WTC11 (cell line): ENCODE measurements at regions not wholly inside any gene's neighbourhood (a gene's known extent, or its start where the extent isn't known, plus 50 kb on each side); places are given as distances from the start of the nearest gene placed in this dataset.

Experiments used
- ATAC-seq: fragments of 200-7000 bp; cut with Tn5 transposase; 2 replicates; pipeline ENCODE4 v1.10.0; 2021; ENCODE audit warnings: mild to moderate bottlenecking, moderate library complexity
- CTCF ChIA-PET: fragments of 300-600 bp; sonication (Branson Sonifier 250); formaldehyde crosslinking; loops from one replicate; lab custom pipeline; 2021; ENCODE audit warnings: antibody characterized with exemption; lab: Charles Lee
- POLR2A ChIA-PET: fragments of 350-600 bp; sonication (Branson Sonifier 250); formaldehyde crosslinking; loops from one replicate; lab custom pipeline; 2021; ENCODE audit warnings: antibody characterized with exemption; lab: Charles Lee
- DNase-seq: peaks from one replicate; pipeline ENCODE4 v3.0.0; 2021; ENCODE audit warnings: low spot score
- H3K27ac Mint-ChIP-seq: 2 replicates; pipeline ENCODE4 v1.8.0; 2021; ENCODE audit warnings: mixed read lengths
- H3K27me3 Mint-ChIP-seq: 2 replicates; pipeline ENCODE4 v1.8.0; 2021; ENCODE audit warnings: low read depth, mild to moderate bottlenecking, moderate library complexity, mixed read lengths
- H3K36me3 Mint-ChIP-seq: 2 replicates; pipeline ENCODE4 v1.8.0; 2021; ENCODE audit warnings: mixed read lengths
- H3K4me1 Mint-ChIP-seq: 2 replicates; pipeline ENCODE4 v1.8.0; 2022; ENCODE audit warnings: mixed read lengths
- H3K4me3 Mint-ChIP-seq: 2 replicates; pipeline ENCODE4 v1.8.0; 2021; ENCODE audit warnings: mild to moderate bottlenecking, moderate library complexity, mixed read lengths
- H3K9me3 Mint-ChIP-seq: 2 replicates; pipeline ENCODE4 v1.8.0; 2021; ENCODE audit warnings: mixed read lengths
- ATF2 ChIP-seq: sonication (generic); formaldehyde crosslinking; IDR thresholded peaks from 2 replicates; pipeline ENCODE4 v1.8.1; 2022; ENCODE audit warnings: low read depth, missing genetic modification reagents, borderline replicate concordance
- ATF6 ChIP-seq: sonication (generic); formaldehyde crosslinking; IDR thresholded peaks from 2 replicates; pipeline ENCODE4 v1.8.1; 2023; ENCODE audit warnings: mild to moderate bottlenecking, missing genetic modification reagents
- CREB1 ChIP-seq: sonication (generic); formaldehyde crosslinking; IDR thresholded peaks from 2 replicates; pipeline ENCODE4 v1.8.0; 2023; ENCODE audit warnings: mild to moderate bottlenecking, missing genetic modification reagents
- FOXP4 ChIP-seq: sonication (generic); formaldehyde crosslinking; IDR thresholded peaks from 2 replicates; pipeline ENCODE4 v1.8.0; 2022; ENCODE audit warnings: mild to moderate bottlenecking, missing genetic modification reagents
- GABPB1 ChIP-seq: sonication (generic); formaldehyde crosslinking; IDR thresholded peaks from 2 replicates; pipeline ENCODE4 v1.8.1; 2023; ENCODE audit warnings: mild to moderate bottlenecking, missing genetic modification reagents
- MAX ChIP-seq: sonication (generic); formaldehyde crosslinking; IDR thresholded peaks from 2 replicates; pipeline ENCODE4 v1.8.0; 2022; ENCODE audit warnings: mild to moderate bottlenecking, missing genetic modification reagents
- MXD4 ChIP-seq: fragments of 250-450 bp; sonication (Bioruptor Pico); IDR thresholded peaks from 2 replicates; pipeline ENCODE4 v1.8.0; 2021; ENCODE audit warnings: mild to moderate bottlenecking, moderate library complexity, borderline replicate concordance
- MYBL2 ChIP-seq: sonication (generic); formaldehyde crosslinking; IDR thresholded peaks from 2 replicates; pipeline ENCODE4 v1.8.1; 2023; ENCODE audit warnings: mild to moderate bottlenecking, moderate library complexity, missing genetic modification reagents
- NFATC4 ChIP-seq: fragments of 250-450 bp; sonication (Bioruptor Pico); IDR thresholded peaks from 2 replicates; pipeline ENCODE4 v1.9.0; 2021; ENCODE audit warnings: mild to moderate bottlenecking
- NR1H2 ChIP-seq: sonication (generic); formaldehyde crosslinking; IDR thresholded peaks from 2 replicates; pipeline ENCODE4 v1.9.0; 2021; ENCODE audit warnings: mild to moderate bottlenecking, moderate library complexity, missing genetic modification reagents
- NR3C1 ChIP-seq: sonication (generic); formaldehyde crosslinking; conservative IDR thresholded peaks from 2 replicates; pipeline ENCODE4 v1.8.1; 2023; ENCODE audit warnings: low read depth, mild to moderate bottlenecking, missing genetic modification reagents
- RELA ChIP-seq: sonication (generic); formaldehyde crosslinking; IDR thresholded peaks from 2 replicates; pipeline ENCODE4 v1.8.1; 2022; ENCODE audit warnings: missing genetic modification reagents, mild to moderate bottlenecking, borderline replicate concordance
- RORB ChIP-seq: fragments of 250-450 bp; sonication (Bioruptor Pico); IDR thresholded peaks from 2 replicates; pipeline ENCODE4 v1.9.0; 2021; ENCODE audit warnings: mild to moderate bottlenecking
- SMAD4 ChIP-seq: sonication (generic); formaldehyde crosslinking; IDR thresholded peaks from 2 replicates; pipeline ENCODE4 v1.8.0; 2022; ENCODE audit warnings: mild to moderate bottlenecking, missing genetic modification reagents
- SOX15 ChIP-seq: fragments of 250-450 bp; sonication (Bioruptor Pico); IDR thresholded peaks from 2 replicates; pipeline ENCODE4 v1.9.0; 2021; ENCODE audit warnings: mild to moderate bottlenecking
- STAT6 ChIP-seq: sonication (generic); formaldehyde crosslinking; conservative IDR thresholded peaks from 2 replicates; pipeline ENCODE4 v1.8.1; 2023; ENCODE audit warnings: mild to moderate bottlenecking, low read depth, missing genetic modification reagents, moderate library complexity
- TEAD4 ChIP-seq: sonication (generic); formaldehyde crosslinking; IDR thresholded peaks from 2 replicates; pipeline ENCODE4 v1.8.0; 2022; ENCODE audit warnings: mild to moderate bottlenecking, missing genetic modification reagents
- USF1 ChIP-seq: sonication (generic); formaldehyde crosslinking; IDR thresholded peaks from 2 replicates; pipeline ENCODE4 v1.8.0; 2022; ENCODE audit warnings: mild to moderate bottlenecking, missing genetic modification reagents
- ZNF138 ChIP-seq: sonication (generic); formaldehyde crosslinking; conservative IDR thresholded peaks from 2 replicates; pipeline ENCODE4 v1.8.1; 2022; ENCODE audit warnings: mild to moderate bottlenecking, moderate library complexity, missing genetic modification reagents
- ZNF263 ChIP-seq: sonication (generic); formaldehyde crosslinking; IDR thresholded peaks from 2 replicates; pipeline ENCODE4 v1.8.1; 2022; ENCODE audit warnings: low read depth, mild to moderate bottlenecking, moderate library complexity, missing genetic modification reagents
- ZNF317 ChIP-seq: sonication (generic); formaldehyde crosslinking; IDR thresholded peaks from 2 replicates; pipeline ENCODE4 v1.8.1; 2023; ENCODE audit warnings: low read depth, mild to moderate bottlenecking, moderate library complexity, missing genetic modification reagents, borderline replicate concordance
- ZNF416 ChIP-seq: fragments of 250-450 bp; sonication (Bioruptor Pico); IDR thresholded peaks from 2 replicates; pipeline ENCODE4 v1.9.0; 2021; ENCODE audit warnings: mild to moderate bottlenecking, inconsistent platforms
- ZNF423 ChIP-seq: fragments of 250-450 bp; sonication (Bioruptor Pico); IDR thresholded peaks from 2 replicates; pipeline ENCODE4 v2.1.2; 2022; ENCODE audit warnings: mild to moderate bottlenecking, moderate library complexity

GRCh38 chr4:132564920-132565319 is 584.2 kb upstream of the PCDH10 start:
- Mint-ChIP-seq H3K4me3 (no peak overlapping the region), H3K27ac (peak overlapping the region; percentile 51; the same call in 1 of the 2 replicates), H3K27me3 (no peaks in the 10 kb centered on the region), H3K4me1 (0 out of 2 replicates have a peak, but pooled peaks cover 3% of the 10 kb centered on the region), H3K36me3 (peaks cover 5% of the 10 kb centered on the region), H3K9me3 (peaks cover 10% of the 10 kb centered on the region)
- ATAC-seq (peak; percentile 84), DNase-seq (no peak)
- no peak for TF ChIP-seq STAT6
- no peak for TF ChIP-seq TEAD4
- no peak for TF ChIP-seq GABPB1 (CRISPR knock-in tag)
- TF ChIP-seq SOX15: no peak
- no peak for TF ChIP-seq CREB1 (CRISPR knock-in tag)
- TF ChIP-seq ZNF317 (CRISPR knock-in tag): no peak
- TF ChIP-seq NR3C1: no peak
- no peak for TF ChIP-seq MAX (CRISPR knock-in tag)
- no peak for TF ChIP-seq RELA (CRISPR knock-in tag)
- no peak for TF ChIP-seq USF1 (CRISPR knock-in tag)
- no peak for TF ChIP-seq ATF2 (CRISPR knock-in tag)
- TF ChIP-seq ZNF263 (CRISPR knock-in tag): no peak
- TF ChIP-seq NR1H2 (CRISPR knock-in tag): no peak
- TF ChIP-seq MYBL2: no peak
- no peak for TF ChIP-seq ZNF423 (CRISPR knock-in tag)
- TF ChIP-seq ZNF416 (CRISPR knock-in tag): no peak
- no peak for TF ChIP-seq ATF6 (CRISPR knock-in tag)
- no peak for TF ChIP-seq SMAD4
- ChIA-PET POLR2A (no interaction called here), CTCF (no interaction called here)

GRCh38 chr4:132565542-132565941 is 583.6 kb upstream of the PCDH10 start:
- no peak overlapping the region for H3K27ac Mint-ChIP-seq
- H3K36me3 Mint-ChIP-seq: peaks cover 5% of the 10 kb centered on the region
- no peaks in the 10 kb centered on the region for H3K27me3 Mint-ChIP-seq
- 0 out of 2 replicates have a peak, but pooled peaks cover 3% of the 10 kb centered on the region for H3K4me1 Mint-ChIP-seq
- no peak overlapping the region for H3K4me3 Mint-ChIP-seq
- peaks cover 10% of the 10 kb centered on the region for H3K9me3 Mint-ChIP-seq
- DNase-seq (no peak), ATAC-seq (no peak)
- ChIA-PET CTCF (no interaction called here), POLR2A (no interaction called here)
- TF ChIP-seq FOXP4 (CRISPR knock-in tag) (no peak), TEAD4 (no peak), NFATC4 (CRISPR knock-in tag) (no peak), ATF2 (CRISPR knock-in tag) (no peak), RELA (CRISPR knock-in tag) (no peak), ZNF138 (CRISPR knock-in tag) (no peak), RORB (CRISPR knock-in tag) (no peak), MXD4 (CRISPR knock-in tag) (no peak), MAX (CRISPR knock-in tag) (no peak)
